WTC11 (cell line): ENCODE measurements at regions not wholly inside any gene's neighbourhood (a gene's known extent, or its start where the extent isn't known, plus 50 kb on each side); places are given as distances from the start of the nearest gene placed in this dataset.

Source experiments
- CTCF ChIP-seq: fragments of 200-600 bp; IDR thresholded peaks from 2 replicates; pipeline ENCODE4 v1.8.0; 2022; ENCODE audit warnings: antibody characterized with exemption
- E2F4 ChIP-seq: sonication (generic); formaldehyde crosslinking; IDR thresholded peaks from 2 replicates; pipeline ENCODE4 v1.8.1; 2022; ENCODE audit warnings: low read depth, mild to moderate bottlenecking, moderate library complexity, missing genetic modification reagents, borderline replicate concordance
- FOXP1 ChIP-seq: sonication (generic); formaldehyde crosslinking; IDR thresholded peaks from 2 replicates; pipeline ENCODE4 v1.8.0; 2022; ENCODE audit warnings: missing genetic modification reagents, mild to moderate bottlenecking, moderate library complexity, borderline replicate concordance
- FOXP4 ChIP-seq: sonication (generic); formaldehyde crosslinking; IDR thresholded peaks from 2 replicates; pipeline ENCODE4 v1.8.0; 2022; ENCODE audit warnings: mild to moderate bottlenecking, missing genetic modification reagents
- GABPB1 ChIP-seq: sonication (generic); formaldehyde crosslinking; IDR thresholded peaks from 2 replicates; pipeline ENCODE4 v1.8.1; 2023; ENCODE audit warnings: mild to moderate bottlenecking, missing genetic modification reagents
- IRF1 ChIP-seq: sonication (generic); formaldehyde crosslinking; IDR thresholded peaks from 2 replicates; pipeline ENCODE4 v1.8.0; 2023; ENCODE audit warnings: missing genetic modification reagents
- KAT7 ChIP-seq: sonication (generic); formaldehyde crosslinking; IDR thresholded peaks from 2 replicates; pipeline ENCODE4 v1.8.1; 2023; ENCODE audit warnings: missing genetic modification reagents, mild to moderate bottlenecking, borderline replicate concordance
- MAX ChIP-seq: sonication (generic); formaldehyde crosslinking; IDR thresholded peaks from 2 replicates; pipeline ENCODE4 v1.8.0; 2022; ENCODE audit warnings: mild to moderate bottlenecking, missing genetic modification reagents
- OVOL2 ChIP-seq: fragments of 250-450 bp; sonication (Bioruptor Pico); IDR thresholded peaks from 2 replicates; pipeline ENCODE4 v1.9.0; 2021; ENCODE audit warnings: mild to moderate bottlenecking, borderline replicate concordance
- SMAD4 ChIP-seq: sonication (generic); formaldehyde crosslinking; IDR thresholded peaks from 2 replicates; pipeline ENCODE4 v1.8.0; 2022; ENCODE audit warnings: mild to moderate bottlenecking, missing genetic modification reagents

- TF ChIP-seq FOXP4 (CRISPR knock-in tag) (no peak), FOXP1 (CRISPR knock-in tag) (no peak), OVOL2 (CRISPR knock-in tag) (no peak), E2F4 (CRISPR knock-in tag) (no peak), SMAD4 (no peak), GABPB1 (CRISPR knock-in tag) (no peak), KAT7 (CRISPR knock-in tag) (no peak), CTCF (no peak), MAX (CRISPR knock-in tag) (no peak), IRF1 (CRISPR knock-in tag) (no peak)
Observed at GRCh38 chr13:77986713-77987112, 68.1 kb upstream of the EDNRB start.
